ENCODE measurements at regions not wholly inside any gene's neighbourhood (a gene's known extent, or its start where the extent isn't known, plus 50 kb on each side); places are given as distances from the start of the nearest gene placed in this dataset.

DNA sequence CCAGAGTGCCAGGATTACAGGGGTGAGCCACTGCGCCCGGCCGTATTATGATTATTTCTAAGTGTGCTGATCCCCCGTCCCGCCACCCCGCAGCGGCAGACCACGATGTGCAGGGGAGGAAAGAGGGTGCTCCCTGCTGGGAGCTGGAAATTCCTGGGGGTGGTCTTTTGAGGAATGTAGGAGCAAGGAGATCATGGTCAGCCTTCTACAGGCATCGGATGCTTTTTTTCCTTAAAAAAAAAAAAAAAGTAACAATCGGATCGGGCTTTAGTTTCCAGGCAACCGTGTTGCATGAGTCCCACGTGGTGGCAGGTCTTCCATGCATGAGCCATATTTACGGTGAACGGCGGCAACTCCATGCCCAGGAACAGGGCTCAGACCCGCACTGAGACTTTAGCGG is 74.2 kb upstream of the COX20 start:
- Mint-ChIP-seq H3K4me3 (no peak overlapping the region), H3K9me3 (no peaks in the 10 kb centered on the region), H3K36me3 (ENCODE audit: low read depth) (no peaks in the 10 kb centered on the region), H3K27ac (no peak overlapping the region), H3K27me3 (peaks cover 22% of the 10 kb centered on the region), H3K4me1 (ENCODE audit: low read depth) (no peaks in the 10 kb centered on the region)
- DNase-seq = no peak
- no peaks in the 10 kb centered on the region for H3K4me1 ChIP-seq (ENCODE audit: insufficient read depth, low read length)
- H3K4me3 ChIP-seq (ENCODE audit: low read length) = no peak overlapping the region
- no peaks in the 10 kb centered on the region for H3K36me3 ChIP-seq (ENCODE audit: insufficient read depth, low read length)
- POLR2A ChIA-PET = no interaction called here
- intact Hi-C loops (cut with DNase I, micrococcal nuclease) = no loop called here
- no peaks in the 10 kb centered on the region for H3K9me3 ChIP-seq (ENCODE audit: control insufficient read depth in 1 of 2, insufficient read depth in 1 of 2, low read length in 2 of 2)
- no peak for ATAC-seq (ENCODE audit: poor library complexity)
- TF ChIP-seq, protein P1, sequence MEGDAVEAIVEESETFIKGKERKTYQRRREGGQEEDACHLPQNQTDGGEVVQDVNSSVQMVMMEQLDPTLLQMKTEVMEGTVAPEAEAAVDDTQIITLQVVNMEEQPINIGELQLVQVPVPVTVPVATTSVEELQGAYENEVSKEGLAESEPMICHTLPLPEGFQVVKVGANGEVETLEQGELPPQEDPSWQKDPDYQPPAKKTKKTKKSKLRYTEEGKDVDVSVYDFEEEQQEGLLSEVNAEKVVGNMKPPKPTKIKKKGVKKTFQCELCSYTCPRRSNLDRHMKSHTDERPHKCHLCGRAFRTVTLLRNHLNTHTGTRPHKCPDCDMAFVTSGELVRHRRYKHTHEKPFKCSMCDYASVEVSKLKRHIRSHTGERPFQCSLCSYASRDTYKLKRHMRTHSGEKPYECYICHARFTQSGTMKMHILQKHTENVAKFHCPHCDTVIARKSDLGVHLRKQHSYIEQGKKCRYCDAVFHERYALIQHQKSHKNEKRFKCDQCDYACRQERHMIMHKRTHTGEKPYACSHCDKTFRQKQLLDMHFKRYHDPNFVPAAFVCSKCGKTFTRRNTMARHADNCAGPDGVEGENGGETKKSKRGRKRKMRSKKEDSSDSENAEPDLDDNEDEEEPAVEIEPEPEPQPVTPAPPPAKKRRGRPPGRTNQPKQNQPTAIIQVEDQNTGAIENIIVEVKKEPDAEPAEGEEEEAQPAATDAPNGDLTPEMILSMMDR (IDR thresholded peaks at IDR 0.05) = no peak
- CTCF ChIA-PET = no interaction called here
- no peaks in the 10 kb centered on the region for H3K27me3 ChIP-seq (ENCODE audit: control insufficient read depth in 1 of 2, insufficient read depth in 2 of 2, low read length in 2 of 2)
- H3K27ac ChIP-seq (ENCODE audit: low read depth in 1 of 2, low read length in 2 of 2) = no peak overlapping the region

DNA sequence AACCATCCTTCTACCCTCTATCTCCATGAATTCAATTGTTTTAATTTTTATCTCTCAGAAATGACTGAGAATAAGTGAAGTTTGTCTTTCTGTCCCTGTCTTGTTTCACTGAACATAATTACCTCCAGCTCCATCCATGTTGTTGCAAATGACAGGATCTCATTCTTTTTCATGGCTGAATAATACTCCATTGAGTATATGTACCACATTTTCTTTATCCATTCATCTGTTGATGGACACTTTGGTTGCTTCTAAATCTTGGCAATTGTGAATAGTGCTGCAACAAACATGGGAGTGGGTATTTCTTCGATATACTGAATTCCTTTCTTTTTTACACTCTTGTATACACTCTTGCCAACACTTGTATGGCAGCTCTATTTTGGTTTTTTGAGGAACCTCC is 72.8 kb upstream of the COX20 start:
- no peaks in the 10 kb centered on the region for H3K36me3 Mint-ChIP-seq (ENCODE audit: low read depth)
- DNase-seq (no peak), ATAC-seq (ENCODE audit: poor library complexity) (no peak)
- peaks cover 0 to 4% of the 10 kb centered on the region in 2 experiments for H3K27me3 ChIP-seq (ENCODE audit: control insufficient read depth in 1 of 2, insufficient read depth in 2 of 2, low read length in 2 of 2)
- no peak overlapping the region for H3K27ac ChIP-seq (ENCODE audit: low read depth in 1 of 2, low read length in 2 of 2)
- H3K9me3 ChIP-seq (ENCODE audit: control insufficient read depth in 1 of 2, insufficient read depth in 1 of 2, low read length in 2 of 2) = no peaks in the 10 kb centered on the region
- TF ChIP-seq, protein P1 (IDR thresholded peaks at IDR 0.05) = no peak
- no peak overlapping the region for H3K4me3 ChIP-seq (ENCODE audit: low read length)
- no peaks in the 10 kb centered on the region for H3K4me1 ChIP-seq (ENCODE audit: insufficient read depth, low read length)
- CTCF ChIA-PET = no interaction called here
- intact Hi-C loops (cut with DNase I, micrococcal nuclease) = no loop called here
- H3K9me3 Mint-ChIP-seq = no peaks in the 10 kb centered on the region
- no peaks in the 10 kb centered on the region for H3K36me3 ChIP-seq (ENCODE audit: insufficient read depth, low read length)
- no peaks in the 10 kb centered on the region for H3K4me1 Mint-ChIP-seq (ENCODE audit: low read depth)
- POLR2A ChIA-PET = no interaction called here
- no peak overlapping the region for H3K4me3 Mint-ChIP-seq
- H3K27ac Mint-ChIP-seq = no peak overlapping the region
- peaks cover 22% of the 10 kb centered on the region for H3K27me3 Mint-ChIP-seq

DNA sequence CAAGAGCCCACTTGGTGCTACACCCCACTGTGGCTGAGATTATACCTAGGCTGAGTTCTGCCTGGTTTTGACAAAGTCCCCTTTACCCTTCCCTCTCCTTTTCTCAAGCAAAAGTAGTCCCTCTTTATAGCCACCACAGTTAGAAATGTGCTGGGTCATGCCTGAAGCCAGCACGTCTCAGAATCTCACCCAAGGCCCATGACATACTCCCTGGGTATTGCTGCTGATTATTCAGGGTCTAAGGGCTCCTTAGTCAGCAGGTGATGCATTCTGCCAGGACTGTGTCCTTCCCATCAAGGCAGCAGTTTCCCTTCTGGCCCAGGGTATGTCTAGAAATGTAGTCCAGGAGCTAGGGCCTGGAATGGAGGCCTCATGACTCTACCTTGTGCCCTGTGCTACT is 67.3 kb upstream of the COX20 start:
- Mint-ChIP-seq H3K9me3 (no peaks in the 10 kb centered on the region), H3K4me3 (no peak overlapping the region), H3K27ac (no peak overlapping the region), H3K36me3 (ENCODE audit: low read depth) (no peaks in the 10 kb centered on the region), H3K27me3 (peaks cover 20% of the 10 kb centered on the region), H3K4me1 (ENCODE audit: low read depth) (no peaks in the 10 kb centered on the region)
- DNase-seq (no peak), ATAC-seq (ENCODE audit: poor library complexity) (no peak)
- no peaks in the 10 kb centered on the region for H3K36me3 ChIP-seq (ENCODE audit: insufficient read depth, low read length)
- no peaks in the 10 kb centered on the region for H3K9me3 ChIP-seq (ENCODE audit: control insufficient read depth in 1 of 2, insufficient read depth in 1 of 2, low read length in 2 of 2)
- ChIA-PET POLR2A (no interaction called here), CTCF (no interaction called here)
- H3K27ac ChIP-seq (ENCODE audit: low read depth in 1 of 2, low read length in 2 of 2) = no peak overlapping the region
- no peak overlapping the region for H3K4me3 ChIP-seq (ENCODE audit: low read length)
- H3K4me1 ChIP-seq (ENCODE audit: insufficient read depth, low read length) = no peaks in the 10 kb centered on the region
- peaks cover 0 to 4% of the 10 kb centered on the region in 2 experiments for H3K27me3 ChIP-seq (ENCODE audit: control insufficient read depth in 1 of 2, insufficient read depth in 2 of 2, low read length in 2 of 2)
- intact Hi-C loops (cut with DNase I, micrococcal nuclease) = loop anchor here in 1 of 2 experiments (2.0 kb wide), 1 partner anchor 139 kb away; no protein-coding TSS in a partner anchor
- TF ChIP-seq, protein P1 (IDR thresholded peaks at IDR 0.05) = no peak
